NCI-H187 treated with DMSO at 0.1 percent for 48 hours (cell line): ENCODE measurements at regions not wholly inside any gene's neighbourhood (a gene's known extent, or its start where the extent isn't known, plus 50 kb on each side); places are given as distances from the start of the nearest gene placed in this dataset.

ENCODE experiments used
- DNase-seq: peaks from one replicate; lab custom pipeline; 2025; lab: John Stamatoyannopoulos, UW

- DNase-seq = no peak
These were observed 877.8 kb downstream of the ANKRD7 start for GRCh38 chr7:119102291-119102690.

- no peak for DNase-seq
These were observed 880.9 kb downstream of the ANKRD7 start for GRCh38 chr7:119105381-119105780.

- DNase-seq = no peak
These were observed 898.8 kb downstream of the ANKRD7 start for GRCh38 chr7:119123326-119123725.

GRCh38 chr7:119127706-119128105, 903.2 kb downstream of the ANKRD7 start:
- no peak for DNase-seq

- no peak for DNase-seq
These were observed 907.9 kb downstream of the ANKRD7 start for GRCh38 chr7:119132436-119132835.

- no peak for DNase-seq
These were observed 942.9 kb downstream of the ANKRD7 start for GRCh38 chr7:119167431-119167830.

- DNase-seq = no peak
These were observed 947.5 kb downstream of the ANKRD7 start for GRCh38 chr7:119172043-119172442.

- DNase-seq = peak; percentile 35
These were observed 951.6 kb downstream of the ANKRD7 start for GRCh38 chr7:119175911-119176627.

- no peak for DNase-seq
These were observed 953.4 kb downstream of the ANKRD7 start for GRCh38 chr7:119177863-119178262.

- no peak for DNase-seq
These were observed 959.8 kb downstream of the ANKRD7 start for GRCh38 chr7:119184124-119184788.

GRCh38 chr7:119196183-119196582, 971.7 kb downstream of the ANKRD7 start:
- no peak for DNase-seq

- DNase-seq = no peak
These were observed 972.8 kb downstream of the ANKRD7 start for GRCh38 chr7:119197172-119197876.

GRCh38 chr7:119197877-119198527, 973.5 kb downstream of the ANKRD7 start:
- DNase-seq = no peak

- no peak for DNase-seq
These were observed 995.2 kb downstream of the ANKRD7 start for GRCh38 chr7:119219663-119220062.

GRCh38 chr7:119223930-119224329, 999.4 kb downstream of the ANKRD7 start:
- no peak for DNase-seq

- DNase-seq = no peak
These were observed 1004.0 kb downstream of the ANKRD7 start for GRCh38 chr7:119228482-119228881.

- no peak for DNase-seq
These were observed 1007.6 kb downstream of the ANKRD7 start for GRCh38 chr7:119232091-119232490.

- no peak for DNase-seq
These were observed 1008.5 kb downstream of the ANKRD7 start for GRCh38 chr7:119233015-119233414.

GRCh38 chr7:119252962-119253361, 1020.0 kb upstream of the KCND2 start:
- no peak for DNase-seq

GRCh38 chr7:119254742-119255141, 1018.2 kb upstream of the KCND2 start:
- DNase-seq = no peak

GRCh38 chr7:119256001-119256400, 1017.0 kb upstream of the KCND2 start:
- DNase-seq = no peak

GRCh38 chr7:119256446-119257131, 1016.4 kb upstream of the KCND2 start:
- DNase-seq = no peak
